GM10266 (cell line): ENCODE measurements at regions not wholly inside any gene's neighbourhood (a gene's known extent, or its start where the extent isn't known, plus 50 kb on each side); places are given as distances from the start of the nearest gene placed in this dataset.

Source experiments
- DNase-seq: peaks from one replicate; pipeline ENCODE4 v3.0.0; 2012; ENCODE audit errors: extremely low spot score
- TF ChIP-seq, protein P1 (sequence below): IDR thresholded peaks from 2 replicates; pipeline ENCODE4 v1.5.1; 2012; ENCODE audit warnings: mild to moderate bottlenecking, low read depth; ENCODE audit not compliant: control insufficient read depth, insufficient read depth; ENCODE audit errors: missing control alignments

DNA sequence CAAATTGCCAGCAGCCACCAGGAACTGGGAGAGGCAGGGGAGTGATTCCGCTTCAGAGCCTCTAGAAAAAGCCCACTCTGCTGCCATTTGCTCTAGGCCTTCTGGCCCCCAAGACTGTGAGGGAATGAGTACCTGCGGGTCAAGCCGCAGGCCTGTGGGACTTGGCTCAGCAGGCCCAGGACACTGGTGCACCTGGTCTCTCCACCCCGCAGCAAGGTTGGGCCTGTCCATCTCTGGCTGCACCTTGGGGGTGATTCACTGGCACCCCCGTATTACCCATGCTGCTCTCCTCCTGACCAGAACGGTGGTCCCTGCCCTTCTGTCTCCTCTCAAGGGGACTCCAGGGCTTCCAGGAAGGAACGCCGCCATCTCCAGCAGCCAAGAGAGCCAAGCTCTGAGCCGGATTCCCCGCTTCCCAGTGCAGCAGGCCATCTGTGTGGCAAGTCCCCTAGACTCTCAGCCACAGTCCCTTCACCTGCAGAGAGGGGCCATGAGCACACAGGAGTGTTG lies 78.4 kb upstream of the OLFM1 start:
- TF ChIP-seq, protein P1, sequence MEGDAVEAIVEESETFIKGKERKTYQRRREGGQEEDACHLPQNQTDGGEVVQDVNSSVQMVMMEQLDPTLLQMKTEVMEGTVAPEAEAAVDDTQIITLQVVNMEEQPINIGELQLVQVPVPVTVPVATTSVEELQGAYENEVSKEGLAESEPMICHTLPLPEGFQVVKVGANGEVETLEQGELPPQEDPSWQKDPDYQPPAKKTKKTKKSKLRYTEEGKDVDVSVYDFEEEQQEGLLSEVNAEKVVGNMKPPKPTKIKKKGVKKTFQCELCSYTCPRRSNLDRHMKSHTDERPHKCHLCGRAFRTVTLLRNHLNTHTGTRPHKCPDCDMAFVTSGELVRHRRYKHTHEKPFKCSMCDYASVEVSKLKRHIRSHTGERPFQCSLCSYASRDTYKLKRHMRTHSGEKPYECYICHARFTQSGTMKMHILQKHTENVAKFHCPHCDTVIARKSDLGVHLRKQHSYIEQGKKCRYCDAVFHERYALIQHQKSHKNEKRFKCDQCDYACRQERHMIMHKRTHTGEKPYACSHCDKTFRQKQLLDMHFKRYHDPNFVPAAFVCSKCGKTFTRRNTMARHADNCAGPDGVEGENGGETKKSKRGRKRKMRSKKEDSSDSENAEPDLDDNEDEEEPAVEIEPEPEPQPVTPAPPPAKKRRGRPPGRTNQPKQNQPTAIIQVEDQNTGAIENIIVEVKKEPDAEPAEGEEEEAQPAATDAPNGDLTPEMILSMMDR, result no peak
- DNase-seq, result no peak

GRCh38 chr9:135009794-135010585 lies 77.5 kb upstream of the OLFM1 start:
- TF ChIP-seq, protein P1, result no peak
- DNase-seq, result no peak

- no peak for DNase-seq
- TF ChIP-seq, protein P1, result no peak
These were observed 76.9 kb upstream of the OLFM1 start for GRCh38 chr9:135010586-135010860.

- TF ChIP-seq, protein P1, result no peak
- no peak for DNase-seq
These were observed 76.5 kb upstream of the OLFM1 start for GRCh38 chr9:135010921-135011320.

GRCh38 chr9:135012166-135012565 lies 75.3 kb upstream of the OLFM1 start:
- TF ChIP-seq, protein P1, result no peak
- DNase-seq, result no peak

DNA sequence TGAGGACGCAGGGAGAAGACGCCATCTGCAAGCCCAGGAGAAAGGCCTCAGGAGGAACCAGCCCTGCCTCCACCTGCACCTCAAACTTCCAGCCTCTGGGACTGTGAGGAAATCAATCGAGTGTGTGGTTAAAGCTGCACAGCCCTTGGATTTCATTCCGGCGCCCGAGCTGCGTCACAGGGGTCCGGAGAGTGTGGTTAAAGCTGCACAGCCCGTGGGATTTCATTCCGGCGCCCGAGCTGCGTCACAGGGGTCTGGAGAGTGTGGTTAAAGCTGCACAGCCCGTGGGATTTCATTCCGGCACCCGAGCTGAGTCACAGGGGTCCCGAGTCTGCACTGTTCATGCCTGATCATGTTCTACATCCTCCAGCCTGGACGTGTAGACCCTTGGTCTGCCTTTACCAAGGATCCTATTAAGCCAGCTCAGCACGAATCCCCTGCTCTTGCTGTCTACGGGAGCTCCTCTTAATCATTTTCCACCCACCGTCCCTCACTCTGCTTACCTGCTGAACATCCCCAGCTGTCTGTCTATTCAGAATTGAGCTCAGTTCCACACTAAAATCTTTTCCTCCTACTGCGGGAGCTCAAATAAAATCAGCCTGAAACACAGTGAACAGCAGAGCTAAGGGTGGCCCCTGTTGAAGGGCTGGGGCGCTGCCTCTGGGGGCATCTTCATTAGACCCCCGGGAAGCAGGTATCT lies 73.0 kb upstream of the OLFM1 start:
- no peak for DNase-seq
- TF ChIP-seq, protein P1, result no peak

DNA sequence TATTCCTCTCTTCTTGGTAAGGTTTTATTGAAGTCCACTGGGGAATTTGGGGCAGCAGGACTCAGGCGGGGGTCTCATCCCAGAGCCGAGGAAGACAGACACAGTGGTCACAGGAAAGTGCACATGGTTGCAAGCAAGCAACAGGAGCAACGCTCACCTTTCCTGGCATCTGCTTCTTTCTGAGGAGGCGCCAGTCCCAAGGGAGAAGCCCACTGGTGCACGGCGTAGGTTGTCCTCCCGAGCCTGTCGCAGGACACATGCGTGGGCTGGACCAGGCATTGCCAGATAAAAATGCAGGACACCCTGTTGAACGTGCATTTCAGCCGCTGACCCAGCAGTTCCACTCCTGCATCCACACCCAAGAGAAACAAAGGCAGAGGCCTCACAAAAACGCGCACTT lies 72.4 kb upstream of the OLFM1 start:
- TF ChIP-seq, protein P1, result no peak
- DNase-seq, result no peak
